Fibroblast of skin of right biceps (primary cell): ENCODE measurements at regions not wholly inside any gene's neighbourhood (a gene's known extent, or its start where the extent isn't known, plus 50 kb on each side); places are given as distances from the start of the nearest gene placed in this dataset.

Source experiments
- DNase-seq: peaks from one replicate; pipeline ENCODE4 v3.0.0-alpha.2; 2013

GRCh38 chrX:45980726-45981125, 564.5 kb downstream of the ZNF674 start:
- no peak for DNase-seq

GRCh38 chrX:45975633-45976032, 569.6 kb downstream of the ZNF674 start:
- no peak for DNase-seq

- DNase-seq = no peak
Observed at GRCh38 chrX:45972636-45973035, 572.6 kb downstream of the ZNF674 start.

GRCh38 chrX:45959567-45959966, 585.7 kb downstream of the ZNF674 start:
- no peak for DNase-seq

- DNase-seq = no peak
Observed at GRCh38 chrX:45956191-45956870, 588.9 kb downstream of the ZNF674 start.

GRCh38 chrX:45955661-45956060, 589.6 kb downstream of the ZNF674 start:
- no peak for DNase-seq

GRCh38 chrX:45954026-45954425, 591.2 kb downstream of the ZNF674 start:
- peak; percentile 0 for DNase-seq

GRCh38 chrX:45952030-45952429, 593.2 kb downstream of the ZNF674 start:
- no peak for DNase-seq

- DNase-seq = no peak
Observed at GRCh38 chrX:45935408-45935807, 609.8 kb downstream of the ZNF674 start.

GRCh38 chrX:45912316-45912715, 632.9 kb downstream of the ZNF674 start:
- no peak for DNase-seq

GRCh38 chrX:45907786-45908185, 637.4 kb downstream of the ZNF674 start:
- no peak for DNase-seq

- no peak for DNase-seq
Observed at GRCh38 chrX:45903781-45904201, 641.4 kb downstream of the ZNF674 start.

- DNase-seq = peak; percentile 54
Observed at GRCh38 chrX:45900766-45901615, 644.2 kb downstream of the ZNF674 start.

- DNase-seq = no peak
Observed at GRCh38 chrX:45894864-45895645, 650.2 kb downstream of the ZNF674 start.

GRCh38 chrX:45889471-45889870, 655.8 kb downstream of the ZNF674 start:
- peak; percentile 29 for DNase-seq

- DNase-seq = no peak
Observed at GRCh38 chrX:45888518-45888917, 656.7 kb downstream of the ZNF674 start.

- no peak for DNase-seq
Observed at GRCh38 chrX:45885931-45886330, 659.3 kb downstream of the ZNF674 start.

GRCh38 chrX:45879512-45879911, 665.7 kb downstream of the ZNF674 start:
- no peak for DNase-seq

- peak; percentile 11 for DNase-seq
Observed at GRCh38 chrX:45876206-45876605, 669.0 kb downstream of the ZNF674 start.

GRCh38 chrX:45873781-45874180, 671.4 kb downstream of the ZNF674 start:
- no peak for DNase-seq

- DNase-seq = no peak
Observed at GRCh38 chrX:45872480-45872879, 671.8 kb upstream of the DIPK2B start.

GRCh38 chrX:45868425-45868824, 667.7 kb upstream of the DIPK2B start:
- DNase-seq = no peak

GRCh38 chrX:45862801-45863200, 662.1 kb upstream of the DIPK2B start:
- DNase-seq = no peak

GRCh38 chrX:45860450-45860849, 659.8 kb upstream of the DIPK2B start:
- no peak for DNase-seq
